Heart left ventricle (tissue), 13 donors: ENCODE measurements at regions not wholly inside any gene's neighbourhood (a gene's known extent, or its start where the extent isn't known, plus 50 kb on each side); places are given as distances from the start of the nearest gene placed in this dataset.

Experiments used
- POLR2A ChIP-seq, 2 donors: fragments of 450-650 bp; IDR thresholded peaks; one replicate each; pipeline ENCODE4 v1.6.1; 2017; ENCODE audit warnings: antibody characterized with exemption in 2 of 2, mild to moderate bottlenecking in 2 of 2, moderate library complexity in 2 of 2
- TF ChIP-seq, protein P1 (sequence below), 12 donors: fragments of 200-600 bp; sonication (generic) in 4 of 12; IDR thresholded peaks; one replicate each; pipeline versions ENCODE4 v1.5.0 to v1.8.0; 2018 to 2022; ENCODE audit warnings: antibody characterized with exemption in 12 of 12, mild to moderate bottlenecking in 5 of 12
- donor health status: ischemic (EF 13 %, LVEDD 7.1; RV severe dilation, severe dysfunction).
- donor health status: DM: no; HTN: yes; CAD: no.
- donor health status: DM: no; HTN: no; CAD: no.
- donor health status: ischemic (EF 25% LVEDD 6.9; RV normal size, moderate dysfunction).
- donor health status: ischemic (EF 25% LVEDD 5.7; RV mildly dilated, moderate dysfunction).
- donor health status: ischemic (EF 35%, LVEDD 5.7; RV mildly dilated, moderate dysfunction).
- donor health status: nonischemic (EF 11% LVEDD 7.7; RV severe dilation, severe dysfunction).
- donor health status: DM: yes; HTN: yes; CAD: no.
- donor health status: PGD.
- donor health status: ischemic (EF 29% LVEDD 5.4; RV normal size, mild dysfunction).
- donor health status: nonischemic (EF 23%, LVEDD 6.1; RV moderate dilation, normal function).

DNA sequence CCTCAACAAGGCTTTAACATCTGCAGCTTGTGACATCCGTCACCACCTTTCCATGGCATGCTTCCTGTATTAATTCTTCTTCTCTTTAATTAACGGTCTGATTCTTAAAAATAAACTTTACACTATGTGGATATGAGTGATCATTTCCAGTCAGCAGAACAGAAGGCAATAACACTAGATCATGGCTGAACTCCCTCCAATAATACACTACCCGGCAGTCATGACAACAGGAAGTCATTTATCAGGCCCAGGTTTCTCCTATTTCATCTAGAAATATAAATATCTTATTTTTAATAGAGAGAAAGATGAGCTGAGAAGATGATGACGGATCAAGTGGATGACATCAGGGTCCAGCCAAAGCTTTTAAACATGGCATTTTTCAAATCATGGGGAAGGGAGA lies 792.2 kb downstream of the SLC4A3 start:
- TF ChIP-seq, protein P1, sequence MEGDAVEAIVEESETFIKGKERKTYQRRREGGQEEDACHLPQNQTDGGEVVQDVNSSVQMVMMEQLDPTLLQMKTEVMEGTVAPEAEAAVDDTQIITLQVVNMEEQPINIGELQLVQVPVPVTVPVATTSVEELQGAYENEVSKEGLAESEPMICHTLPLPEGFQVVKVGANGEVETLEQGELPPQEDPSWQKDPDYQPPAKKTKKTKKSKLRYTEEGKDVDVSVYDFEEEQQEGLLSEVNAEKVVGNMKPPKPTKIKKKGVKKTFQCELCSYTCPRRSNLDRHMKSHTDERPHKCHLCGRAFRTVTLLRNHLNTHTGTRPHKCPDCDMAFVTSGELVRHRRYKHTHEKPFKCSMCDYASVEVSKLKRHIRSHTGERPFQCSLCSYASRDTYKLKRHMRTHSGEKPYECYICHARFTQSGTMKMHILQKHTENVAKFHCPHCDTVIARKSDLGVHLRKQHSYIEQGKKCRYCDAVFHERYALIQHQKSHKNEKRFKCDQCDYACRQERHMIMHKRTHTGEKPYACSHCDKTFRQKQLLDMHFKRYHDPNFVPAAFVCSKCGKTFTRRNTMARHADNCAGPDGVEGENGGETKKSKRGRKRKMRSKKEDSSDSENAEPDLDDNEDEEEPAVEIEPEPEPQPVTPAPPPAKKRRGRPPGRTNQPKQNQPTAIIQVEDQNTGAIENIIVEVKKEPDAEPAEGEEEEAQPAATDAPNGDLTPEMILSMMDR (IDR thresholded peaks at IDR 0.05): no peak
- no peak for TF ChIP-seq POLR2A (IDR thresholded peaks at IDR 0.05)
